Ramos (cell line): ENCODE measurements at regions not wholly inside any gene's neighbourhood (a gene's known extent, or its start where the extent isn't known, plus 50 kb on each side); places are given as distances from the start of the nearest gene placed in this dataset.
"Not testable (repeated sequence)": the region's sequence is repeated elsewhere in the genome, so short reads cannot be mapped to it uniquely, and the experiment has no call there.

Experiments
- in situ Hi-C: fragments of 300-500 bp; cut with MboI; formaldehyde crosslinking; loops from one replicate; pipeline ENCODE4 v1.14.3; 2022; ENCODE audit warnings: low sequenced_read_pairs; ENCODE audit not compliant: unreplicated experiment

DNA sequence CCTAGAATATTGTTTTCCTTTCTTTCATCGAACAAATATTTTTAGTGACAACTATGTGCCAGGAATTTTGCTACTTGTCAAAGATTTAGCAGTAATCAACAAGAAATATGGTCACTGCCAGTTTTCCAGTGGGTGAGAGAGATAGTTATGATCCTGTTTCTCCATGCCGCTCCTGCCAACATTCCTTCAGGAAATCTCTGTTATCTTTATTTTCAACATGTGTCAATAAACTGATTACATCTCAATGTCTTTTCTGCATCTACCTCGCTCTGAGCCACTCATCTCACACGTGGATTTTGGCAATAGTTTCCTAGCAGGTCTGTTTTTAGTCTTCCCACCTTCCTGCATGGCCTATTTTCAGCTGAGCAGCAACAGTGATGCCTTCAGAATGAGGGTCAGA, 650.0 kb upstream of the STXBP6 start:
- in situ Hi-C loops = no loop called here

DNA sequence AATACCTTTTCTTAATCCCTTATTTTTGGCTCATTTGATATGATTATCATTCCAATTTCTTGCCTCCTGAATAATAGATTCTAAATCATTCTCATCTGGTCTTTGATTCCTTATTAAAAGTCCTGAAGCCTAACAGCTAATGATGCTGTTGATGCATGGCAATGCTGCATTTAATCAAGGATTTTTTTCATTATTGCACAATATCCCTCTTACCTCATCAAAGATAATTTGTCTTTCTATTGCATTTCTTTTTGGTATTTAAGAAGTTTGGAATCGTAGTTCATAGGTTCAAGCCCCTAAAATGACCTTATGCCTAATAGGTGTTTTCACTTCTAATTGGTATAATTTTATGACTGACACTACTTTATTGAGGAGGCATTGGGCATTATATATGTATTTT, 648.2 kb upstream of the STXBP6 start:
- in situ Hi-C loops = no loop called here

DNA sequence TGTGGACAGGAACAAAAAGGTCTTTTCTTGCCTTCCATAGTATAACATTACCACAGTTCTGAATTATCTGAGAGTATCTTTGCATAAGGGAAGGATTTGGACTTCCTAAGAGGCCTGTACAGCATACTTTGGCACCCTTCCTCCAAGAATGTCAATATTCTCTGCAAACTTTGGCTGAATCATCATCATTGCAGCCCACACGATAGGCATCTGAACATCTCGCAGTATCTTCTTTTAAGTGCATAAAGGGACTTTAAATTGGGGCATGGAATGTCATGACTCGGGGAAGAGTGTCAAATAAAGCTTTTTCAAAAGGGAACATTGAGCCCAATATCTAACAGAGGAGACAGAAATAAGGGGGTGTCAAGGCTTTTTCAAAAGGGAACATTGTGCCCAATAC, 646.2 kb upstream of the STXBP6 start:
- in situ Hi-C loops = no loop called here

DNA sequence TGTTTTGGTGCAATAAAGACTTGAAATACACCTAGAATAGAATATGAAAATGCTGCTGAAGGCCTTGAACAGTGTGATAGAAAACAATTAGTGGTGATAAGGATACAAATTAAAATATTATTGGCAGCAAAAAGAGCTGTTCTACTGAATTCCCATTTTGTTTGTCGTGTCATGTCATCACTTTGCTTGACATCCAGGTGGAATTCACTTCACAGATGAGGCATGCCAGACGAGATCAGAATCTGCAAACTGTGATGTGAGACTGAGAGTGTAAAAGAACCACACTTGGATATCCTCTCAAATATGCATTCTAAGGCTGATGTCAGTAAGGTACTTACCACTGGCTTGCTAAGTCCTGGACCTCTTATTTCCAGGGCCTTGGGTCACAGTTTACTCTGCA, 635.1 kb upstream of the STXBP6 start:
- in situ Hi-C loops = no loop called here

DNA sequence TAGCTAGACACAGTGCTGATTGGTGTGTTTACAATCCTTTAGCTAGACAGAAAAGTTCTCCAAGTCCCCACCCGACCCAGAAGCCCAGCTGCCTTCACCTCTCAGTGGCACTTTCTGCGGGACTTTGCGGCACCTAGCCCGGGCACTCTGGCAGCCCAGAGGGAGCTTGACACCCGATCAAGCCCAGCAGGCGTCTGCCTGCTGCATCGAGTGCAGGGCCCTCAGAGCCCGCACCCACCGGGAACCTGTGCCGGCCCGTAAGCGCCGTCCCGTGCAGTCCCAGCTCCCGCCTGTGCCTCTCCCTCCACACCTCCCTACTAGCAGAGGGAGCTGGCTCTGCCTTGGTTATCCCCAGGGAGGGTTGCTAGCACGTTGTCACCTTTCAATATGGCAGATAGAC, 631.0 kb upstream of the STXBP6 start:
- in situ Hi-C loops = no loop called here

DNA sequence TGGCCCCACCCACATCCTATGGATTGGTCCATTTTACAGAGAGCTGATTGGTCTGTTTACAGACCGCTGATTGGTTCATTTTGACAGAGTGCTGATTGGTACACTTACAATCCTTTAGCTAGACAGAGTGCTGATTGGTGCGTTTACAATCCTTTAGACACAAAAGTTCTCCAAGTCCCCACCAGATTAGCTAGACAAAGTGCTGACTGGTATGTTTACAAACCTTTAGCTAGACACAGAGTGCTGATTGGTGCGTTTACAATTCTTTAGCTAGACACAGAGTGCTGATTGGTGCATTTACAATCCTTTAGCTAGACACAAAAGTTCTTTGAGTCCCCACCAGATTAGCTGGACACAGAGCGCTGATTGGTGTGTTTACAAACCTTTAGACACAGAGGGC, 630.6 kb upstream of the STXBP6 start:
- in situ Hi-C loops = not testable (repeated sequence)

DNA sequence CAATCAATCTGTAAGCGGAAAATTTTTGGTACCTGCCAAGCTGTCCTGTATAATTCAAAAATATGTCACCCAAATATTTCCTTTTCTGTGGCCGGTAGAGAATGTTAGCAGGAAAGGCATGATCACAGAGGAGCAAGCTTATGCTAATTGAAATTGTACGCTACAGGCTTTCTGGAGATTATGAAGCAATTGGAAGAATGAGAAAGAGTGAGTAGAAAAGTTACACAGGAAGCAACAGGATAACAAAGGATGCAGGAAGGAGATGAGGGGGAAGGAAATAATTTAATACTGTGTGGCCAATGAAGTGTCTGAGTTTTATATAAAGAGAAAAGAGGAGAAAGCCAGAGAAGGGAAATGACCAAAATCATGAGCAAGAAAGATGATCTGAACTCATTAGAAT, 627.2 kb upstream of the STXBP6 start:
- in situ Hi-C loops = no loop called here

DNA sequence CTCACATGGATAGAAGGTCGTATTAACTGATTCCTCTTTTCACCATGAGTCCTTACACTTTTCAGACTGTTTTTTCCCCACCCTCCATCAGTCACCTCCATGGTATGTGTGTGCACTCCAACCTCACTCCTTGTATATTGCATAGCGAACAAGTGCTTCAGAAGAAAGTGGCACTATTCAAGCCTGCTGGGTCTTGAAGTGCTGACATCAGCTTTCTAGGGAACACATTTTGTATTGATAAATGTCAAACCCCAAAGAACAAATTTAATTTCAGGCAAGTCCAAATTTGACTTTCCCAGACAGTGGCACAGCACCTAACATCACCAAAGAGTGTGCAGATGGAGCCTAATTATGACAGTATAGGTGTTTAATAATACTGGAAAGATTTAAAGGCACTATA, 617.4 kb upstream of the STXBP6 start:
- in situ Hi-C loops = no loop called here

DNA sequence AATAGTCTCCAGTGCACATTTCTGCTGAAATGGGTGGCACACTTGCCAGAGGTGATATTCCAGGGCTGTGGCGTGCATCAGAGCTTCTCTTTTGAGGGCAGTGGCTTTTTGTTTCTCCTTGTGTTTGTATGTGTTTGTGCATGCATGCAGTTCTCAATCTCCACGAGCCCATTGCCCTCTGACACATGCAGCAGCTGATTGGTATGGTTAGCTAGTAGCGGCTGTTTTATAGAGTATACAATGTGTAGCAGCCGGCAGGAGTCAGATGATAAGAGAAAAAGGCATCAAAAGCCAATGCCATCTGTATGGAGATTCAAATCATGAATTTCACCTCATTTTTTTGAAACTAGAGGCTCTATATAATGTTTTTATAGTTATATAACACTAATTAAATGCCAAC, 616.9 kb upstream of the STXBP6 start:
- in situ Hi-C loops = no loop called here

DNA sequence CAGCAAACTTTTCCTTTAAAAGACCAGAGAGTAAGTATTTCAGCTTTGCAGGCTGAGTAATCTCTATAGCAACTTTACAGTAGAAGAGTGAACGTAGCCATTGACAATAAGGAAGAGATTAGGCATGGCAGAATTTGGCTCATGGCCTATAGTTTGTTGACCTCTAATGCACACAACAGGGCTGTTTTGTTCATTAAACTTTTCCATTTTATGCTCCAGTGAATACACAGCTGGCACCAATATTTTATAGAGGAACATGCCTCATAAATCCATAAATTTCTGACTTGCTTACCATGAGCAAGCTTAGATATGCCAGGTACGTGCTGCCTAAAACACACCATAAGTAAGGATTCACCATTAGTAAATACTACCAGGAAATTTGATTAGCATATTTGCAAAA, 609.0 kb upstream of the STXBP6 start:
- in situ Hi-C loops = no loop called here

DNA sequence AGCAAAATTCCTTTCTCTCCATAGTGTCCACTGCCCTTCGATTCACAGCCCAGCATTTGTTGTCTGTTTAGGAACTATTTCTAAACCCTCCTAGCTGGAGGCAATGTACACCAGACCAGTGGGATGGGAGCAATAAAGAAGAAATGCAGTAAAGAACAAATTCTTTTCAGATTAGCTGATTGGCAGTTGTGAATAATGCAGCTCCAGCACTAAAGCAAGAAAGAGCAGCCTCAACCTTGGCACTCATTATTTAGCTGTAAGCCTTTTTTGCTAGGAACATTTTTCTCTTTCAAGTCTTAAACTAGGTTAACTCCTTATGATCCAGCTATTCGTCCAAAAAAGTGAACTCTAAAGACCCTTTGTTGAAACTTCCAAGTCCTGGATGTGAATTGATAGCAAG, 580.5 kb upstream of the STXBP6 start:
- in situ Hi-C loops = no loop called here

DNA sequence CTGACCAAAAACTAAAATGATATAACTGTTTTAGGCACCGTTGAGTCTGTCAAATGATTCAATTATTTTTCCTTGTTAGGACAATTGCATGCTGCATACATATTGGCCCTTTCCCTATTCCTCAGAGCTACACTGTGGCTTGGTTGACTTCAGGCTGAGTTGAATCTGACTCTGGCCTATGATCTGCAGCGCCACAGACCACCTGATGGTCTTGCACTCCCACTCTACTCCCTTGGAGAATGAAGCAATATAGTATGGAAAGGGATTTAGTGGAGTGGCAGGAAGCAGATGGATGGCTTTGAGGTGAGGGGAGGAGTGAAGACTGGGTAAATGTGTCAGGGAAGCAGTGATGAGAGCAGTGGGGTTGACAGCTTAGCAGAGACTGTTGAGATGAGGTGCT, 579.0 kb upstream of the STXBP6 start:
- in situ Hi-C loops = no loop called here

DNA sequence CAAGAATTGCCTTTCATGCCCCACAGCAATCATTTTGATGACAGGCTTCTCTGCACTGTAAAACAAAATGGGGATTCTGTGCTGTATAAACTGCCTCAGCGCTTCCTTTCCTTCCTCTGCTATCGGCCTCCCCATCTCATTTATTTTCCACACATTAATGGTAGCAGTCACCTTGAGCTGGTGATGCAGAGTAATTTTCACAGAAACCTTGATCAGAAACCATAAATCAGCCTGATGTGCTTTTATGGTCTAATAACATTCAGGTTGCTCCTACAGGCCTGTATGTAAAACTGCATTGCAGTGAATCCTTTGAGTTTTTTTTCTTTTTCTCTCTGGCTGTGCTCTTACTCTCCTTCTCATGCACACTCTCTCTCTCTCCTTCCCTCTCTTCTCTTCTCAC, 578.4 kb upstream of the STXBP6 start:
- in situ Hi-C loops = no loop called here

DNA sequence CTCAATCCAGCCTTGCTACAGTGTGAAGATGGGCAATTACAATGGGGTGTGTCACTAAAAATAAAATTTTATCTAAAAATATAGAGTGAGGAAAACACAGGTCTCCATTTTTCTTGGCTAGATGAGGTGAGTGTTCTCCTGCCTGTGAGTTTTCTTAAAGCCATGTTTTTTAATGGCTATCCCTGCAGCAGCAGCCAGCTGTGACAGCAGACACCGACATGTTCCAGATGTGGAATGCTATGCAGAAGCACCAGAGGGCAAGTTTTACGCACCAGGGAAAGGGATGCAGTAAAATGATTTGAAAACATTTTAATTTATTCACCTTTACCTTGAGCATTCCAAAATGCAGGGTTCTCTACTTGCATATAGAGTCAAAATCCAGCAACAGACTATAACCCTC, 577.0 kb upstream of the STXBP6 start:
- in situ Hi-C loops = no loop called here

DNA sequence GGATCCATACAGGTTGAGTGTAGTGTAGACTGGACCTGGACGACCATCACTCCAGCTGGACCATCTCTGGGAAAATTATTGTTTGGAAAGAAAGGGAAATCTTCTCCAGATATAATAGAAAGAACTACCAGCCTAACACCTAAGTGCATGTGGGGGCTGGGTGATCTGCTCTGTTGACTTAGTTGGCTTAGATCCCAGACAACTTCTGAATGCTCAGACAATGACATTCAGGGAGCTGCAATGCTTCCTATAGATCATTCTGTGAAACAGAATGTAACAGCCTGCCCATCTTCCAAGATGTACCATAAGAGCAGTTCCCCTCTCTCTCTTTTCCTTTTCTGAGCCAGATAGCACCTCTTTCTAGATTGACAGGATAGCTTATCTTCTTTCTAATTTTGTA, 572.8 kb upstream of the STXBP6 start:
- in situ Hi-C loops = no loop called here

DNA sequence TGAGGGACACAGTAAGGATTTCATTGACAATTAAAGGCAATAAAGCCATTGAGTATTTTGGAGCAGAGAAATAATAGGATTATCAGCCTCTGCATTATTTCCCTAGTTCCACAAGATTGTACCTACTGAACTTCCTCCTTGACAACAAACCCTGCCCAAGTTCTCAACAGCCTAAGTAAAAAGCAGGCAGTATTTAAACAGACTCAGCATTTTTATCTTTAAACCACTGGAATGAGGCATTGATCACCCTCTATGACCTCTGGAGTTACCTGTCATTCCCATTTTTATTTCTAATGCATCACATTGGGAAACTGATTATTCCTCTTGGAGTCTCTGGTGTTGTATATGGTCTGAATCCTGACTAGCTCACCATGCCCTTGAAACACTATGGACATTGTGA, 570.6 kb upstream of the STXBP6 start:
- in situ Hi-C loops = no loop called here

DNA sequence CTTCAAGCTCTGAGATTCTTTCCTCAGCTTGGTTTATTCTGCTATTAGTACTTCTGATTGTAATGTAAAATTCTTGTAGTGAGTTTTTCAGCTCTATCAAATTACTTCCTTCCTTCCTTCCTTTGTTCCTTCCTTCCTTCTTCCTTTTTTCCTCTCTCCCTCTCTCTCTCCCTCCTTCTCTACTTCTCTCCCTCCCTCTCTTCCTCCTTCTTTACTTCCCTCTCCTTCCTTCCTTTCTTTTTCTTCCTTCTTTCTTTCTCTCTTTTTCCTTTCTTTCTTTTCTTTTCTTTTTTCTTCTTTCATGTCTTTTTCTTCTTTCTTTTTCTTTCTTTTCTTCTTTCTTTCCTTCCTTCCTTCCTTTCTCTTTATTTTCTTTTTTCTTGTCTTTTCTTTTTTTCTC, 565.2 kb upstream of the STXBP6 start:
- in situ Hi-C loops = no loop called here

DNA sequence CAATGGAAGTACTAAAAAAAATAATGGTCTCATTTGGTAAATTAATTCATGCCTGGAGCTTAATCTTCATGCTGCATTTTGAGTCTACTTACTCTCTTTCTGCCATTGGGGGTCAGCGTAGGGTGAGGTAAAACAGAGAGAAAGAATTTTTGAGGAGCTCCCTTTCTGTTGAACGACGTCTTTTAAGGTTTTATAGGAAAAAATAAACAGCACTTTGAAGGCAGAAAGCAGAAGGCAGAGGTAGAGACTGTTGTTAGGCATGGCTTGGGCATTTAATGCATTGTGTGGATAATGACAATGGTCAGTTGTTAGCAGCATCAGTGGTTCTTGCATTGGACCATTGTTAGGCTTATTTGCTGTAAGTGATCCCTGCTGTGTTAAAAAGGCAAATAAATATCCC, 557.2 kb upstream of the STXBP6 start:
- in situ Hi-C loops = no loop called here

DNA sequence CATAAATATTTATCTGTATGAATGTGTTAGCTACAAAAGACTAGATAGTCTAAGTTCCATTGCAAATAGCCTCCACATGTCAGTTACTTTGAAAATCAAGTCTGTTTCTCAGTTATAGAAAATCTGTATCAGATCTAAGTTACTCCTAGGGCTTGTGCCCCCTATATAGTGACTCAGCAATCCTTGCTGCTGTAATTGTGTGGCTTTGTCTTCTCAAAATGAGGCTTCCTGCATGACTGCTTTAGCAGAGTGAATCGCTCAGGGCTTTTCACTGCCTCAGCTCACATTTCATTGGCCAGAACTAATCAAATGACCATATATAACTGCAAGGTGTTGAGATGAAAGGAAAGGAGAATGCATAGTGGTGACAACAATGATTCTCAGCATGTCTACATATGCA, 552.2 kb upstream of the STXBP6 start:
- in situ Hi-C loops = no loop called here

DNA sequence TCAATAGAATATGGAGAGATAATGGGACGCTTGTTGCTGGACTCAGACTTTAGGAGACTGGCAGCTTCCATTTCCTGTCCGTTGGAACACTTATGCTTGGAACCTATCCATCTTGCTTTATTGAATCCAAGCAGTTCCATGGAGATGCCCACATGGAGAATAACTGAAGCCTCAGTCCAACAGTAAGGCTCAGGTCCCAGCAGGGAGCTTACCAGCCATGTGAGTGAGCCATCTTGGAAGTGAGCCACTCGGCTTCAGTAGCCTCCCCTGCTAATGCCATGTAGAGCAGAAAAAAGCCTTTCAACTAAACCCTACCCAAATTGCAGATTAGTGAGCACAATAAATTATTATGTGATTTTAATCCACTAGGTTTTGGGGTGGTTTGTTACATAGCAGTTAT, 538.8 kb upstream of the STXBP6 start:
- in situ Hi-C loops = no loop called here

DNA sequence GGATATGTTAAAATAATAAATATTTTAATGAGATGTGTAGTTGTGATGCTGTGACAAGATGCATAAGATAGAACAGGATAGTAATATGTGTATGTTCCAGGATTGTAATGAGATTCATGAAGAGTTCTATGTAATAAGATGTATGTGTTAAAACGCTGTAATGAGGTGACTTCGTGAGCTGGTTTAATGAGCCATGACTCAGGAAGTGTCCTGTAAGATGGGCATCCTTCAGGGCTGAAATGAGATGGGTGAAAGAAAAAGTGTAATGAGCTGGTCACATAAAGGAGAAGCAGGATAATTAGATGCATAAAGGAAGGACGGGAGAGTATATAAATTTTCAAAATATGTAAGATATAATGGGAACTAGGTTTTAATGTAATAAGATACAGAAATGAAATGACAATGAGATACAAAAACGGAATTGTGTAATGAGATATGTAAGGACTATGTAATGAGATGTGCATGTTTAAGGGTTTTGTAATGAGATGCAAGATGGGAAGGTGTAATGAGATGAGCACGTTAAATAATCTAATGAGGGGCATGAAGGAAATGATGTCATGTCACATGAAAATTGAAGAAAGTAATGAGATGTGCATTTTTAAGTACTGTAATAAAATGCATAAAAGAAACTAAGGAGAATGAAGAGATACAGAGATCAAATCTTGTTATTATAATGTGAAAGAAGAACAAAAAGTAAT, 524.8 kb upstream of the STXBP6 start:
- in situ Hi-C loops = no loop called here

DNA sequence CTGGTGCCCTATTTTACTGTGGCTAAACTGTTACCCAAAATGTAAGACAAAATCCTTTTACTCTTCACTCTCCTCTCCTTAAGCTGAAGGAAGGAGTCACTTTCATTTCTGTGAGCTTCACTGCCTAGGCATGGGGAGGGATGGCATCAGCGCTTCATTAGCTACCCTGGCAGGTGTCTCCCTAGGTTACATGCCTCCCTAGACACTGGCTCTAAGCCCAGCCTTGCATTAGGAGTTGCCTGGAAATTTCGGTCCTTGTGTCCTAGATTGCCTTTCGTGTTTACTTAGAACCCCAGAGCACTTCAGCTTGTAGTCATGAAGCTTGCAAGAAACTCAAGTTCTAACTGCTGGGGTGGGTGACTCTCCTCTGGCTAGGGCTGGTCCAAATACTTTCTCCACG, 520.5 kb upstream of the STXBP6 start:
- in situ Hi-C loops = no loop called here

DNA sequence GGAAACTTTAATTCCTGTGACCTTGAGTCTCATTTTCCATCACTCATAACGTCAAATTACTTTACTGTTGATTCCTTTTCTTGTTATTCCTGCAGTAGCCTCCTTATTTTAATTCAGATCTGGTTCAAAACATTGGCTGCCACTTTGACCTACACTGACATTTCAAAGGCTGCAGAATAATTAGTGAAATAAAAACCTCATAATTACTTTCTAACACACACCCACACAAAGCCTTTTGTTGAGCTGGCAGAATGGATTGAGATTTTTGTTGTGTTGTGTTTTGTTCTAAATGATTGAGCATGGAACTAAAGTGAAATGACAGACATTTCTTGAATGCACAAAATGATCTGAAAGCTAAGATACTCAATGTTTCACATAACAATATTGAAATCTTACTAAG, 507.5 kb upstream of the STXBP6 start:
- in situ Hi-C loops = no loop called here
